ENCODE measurements at regions not wholly inside any gene's neighbourhood (a gene's known extent, or its start where the extent isn't known, plus 50 kb on each side); places are given as distances from the start of the nearest gene placed in this dataset.

- DNase-seq = no peak
Observed at GRCh38 chr7:17617380-17617779, 318.9 kb downstream of the AHR start.

- DNase-seq = no peak
Observed at GRCh38 chr7:17617857-17618651, 319.6 kb downstream of the AHR start.

GRCh38 chr7:17618652-17618974, 320.2 kb downstream of the AHR start:
- DNase-seq = peak; percentile 5

GRCh38 chr7:17619196-17619818, 320.9 kb downstream of the AHR start:
- DNase-seq = no peak

GRCh38 chr7:17620566-17620965, 319.7 kb downstream of the SNX13 start:
- no peak for DNase-seq

- no peak for DNase-seq
Observed at GRCh38 chr7:17622451-17622850, 317.8 kb downstream of the SNX13 start.

GRCh38 chr7:17623546-17624185, 316.6 kb downstream of the SNX13 start:
- no peak for DNase-seq

GRCh38 chr7:17624379-17624778, 315.9 kb downstream of the SNX13 start:
- DNase-seq = no peak

GRCh38 chr7:17625043-17625442, 315.3 kb downstream of the SNX13 start:
- DNase-seq = no peak

GRCh38 chr7:17626235-17626634, 314.1 kb downstream of the SNX13 start:
- DNase-seq = no peak

GRCh38 chr7:17631061-17631460, 309.2 kb downstream of the SNX13 start:
- DNase-seq = no peak

- DNase-seq = no peak
Observed at GRCh38 chr7:17632384-17632783, 307.9 kb downstream of the SNX13 start.

- DNase-seq = peak; percentile 15
Observed at GRCh38 chr7:17633067-17633466, 307.2 kb downstream of the SNX13 start.

GRCh38 chr7:17638727-17639126, 301.6 kb downstream of the SNX13 start:
- DNase-seq = peak; percentile 78

GRCh38 chr7:17640730-17641377, 299.4 kb downstream of the SNX13 start:
- peak; percentile 77 for DNase-seq

GRCh38 chr7:17645500-17645899, 294.8 kb downstream of the SNX13 start:
- no peak for DNase-seq

GRCh38 chr7:17646253-17646956, 293.9 kb downstream of the SNX13 start:
- DNase-seq = peak; percentile 39

GRCh38 chr7:17651341-17651740, 289.0 kb downstream of the SNX13 start:
- no peak for DNase-seq

GRCh38 chr7:17651863-17652385, 288.4 kb downstream of the SNX13 start:
- DNase-seq = no peak

- DNase-seq = no peak
Observed at GRCh38 chr7:17654940-17655339, 285.4 kb downstream of the SNX13 start.

GRCh38 chr7:17659126-17659525, 281.2 kb downstream of the SNX13 start:
- DNase-seq = no peak

- no peak for DNase-seq
Observed at GRCh38 chr7:17660116-17660515, 280.2 kb downstream of the SNX13 start.
